GM12878 (cell line): ENCODE measurements at regions not wholly inside any gene's neighbourhood (a gene's known extent, or its start where the extent isn't known, plus 50 kb on each side); places are given as distances from the start of the nearest gene placed in this dataset.

ENCODE experiments used
- ATAC-seq: fragments of 200-7000 bp; cut with Tn5 transposase; 3 replicates; pipeline ENCODE4 v1.9.1; 2020; ENCODE audit warnings: mild to moderate bottlenecking, moderate library complexity
- BruUV-seq: library from RNA; stranded (reverse); fragments of 400-500 nt; replicated peaks from 2 replicates; lab custom pipeline; 2021; lab: Mats Ljungman, UMichigan
- CTCF ChIA-PET: fragments of 300-600 bp; sonication (Branson Sonifier 250); formaldehyde crosslinking; extraction: SDS; loops from one replicate; lab custom pipeline; 2021; ENCODE audit warnings: inconsistent platforms; lab: Yijun Ruan, JAX
- POLR2A ChIA-PET: fragments of 350-600 bp; formaldehyde crosslinking; extraction: SDS; loops from one replicate; lab custom pipeline; 2021; ENCODE audit warnings: inconsistent platforms; lab: Charles Lee
- RAD21 ChIA-PET: fragments of 300-600 bp; sonication (Branson Sonifier 250); formaldehyde crosslinking; loops from one replicate; lab custom pipeline; 2023; ENCODE audit warnings: antibody characterized with exemption; ENCODE audit not compliant: unreplicated experiment; lab: Charles Lee
- SMC1A ChIA-PET: fragments of 300-600 bp; sonication (Branson Sonifier 250); formaldehyde crosslinking; loops from one replicate; lab custom pipeline; 2023; ENCODE audit not compliant: unreplicated experiment, uncharacterized antibody; lab: Charles Lee
- DNase-seq: peaks from one replicate; pipeline ENCODE4 v3.0.0-alpha.2; 2011; ENCODE audit warnings: low read depth, low spot score
- FAIRE-seq: peaks from 3 replicates; lab custom pipeline; 2011; peaks lifted over from hg19 to GRCh38; lab: Jason Lieb, UNC
- H2AFZ ChIP-seq: 2 replicates; pipeline ENCODE4 v1.6.0; 2011; ENCODE audit warnings: low read depth, low read length, control low read depth; ENCODE audit not compliant: control insufficient read depth
- H3K27ac ChIP-seq: 2 replicates; pipeline ENCODE4 v1.5.1; 2011; ENCODE audit warnings: control low read depth; ENCODE audit not compliant: control insufficient read depth, insufficient read depth
- H3K27me3 ChIP-seq, 2 experiments: replicated peaks in 1 of 2; 2 replicates each; pipeline versions ENCODE4 v1.6.0 to v1.6.1; 2011; ENCODE audit warnings: low read length in 1 of 2; ENCODE audit not compliant: control insufficient read depth in 2 of 2, insufficient read depth in 2 of 2
- H3K36me3 ChIP-seq, 2 experiments: 2 replicates each; pipeline ENCODE4 v1.5.1; 2011; ENCODE audit warnings: low read length in 1 of 2; ENCODE audit not compliant: control insufficient read depth in 2 of 2, insufficient read depth in 2 of 2
- H3K4me1 ChIP-seq: 2 replicates; pipeline ENCODE4 v1.6.1; 2011; ENCODE audit warnings: mild to moderate bottlenecking, low read length, moderate library complexity, mixed read lengths; ENCODE audit not compliant: control insufficient read depth, insufficient read depth
- H3K4me2 ChIP-seq: 2 replicates; pipeline ENCODE4 v1.6.0; 2011; ENCODE audit warnings: control low read depth; ENCODE audit not compliant: control insufficient read depth, insufficient read depth
- H3K4me3 ChIP-seq: fragments of 200-600 bp; sonication (generic); 2 replicates; pipeline ENCODE4 v1.5.1; 2016
- H3K79me2 ChIP-seq: 2 replicates; pipeline ENCODE4 v1.6.0; 2011; ENCODE audit warnings: low read length; ENCODE audit not compliant: control insufficient read depth, insufficient read depth
- H3K9ac ChIP-seq: 2 replicates; pipeline ENCODE4 v1.8.0; 2011; ENCODE audit warnings: low read length, control low read depth, mixed read lengths; ENCODE audit not compliant: control insufficient read depth, insufficient read depth
- H3K9me3 ChIP-seq: replicated peaks from 3 replicates; pipeline ENCODE4 v1.5.1; 2011; ENCODE audit warnings: mild to moderate bottlenecking, low read length; ENCODE audit not compliant: control insufficient read depth, insufficient read depth
- H4K20me1 ChIP-seq: 2 replicates; pipeline ENCODE4 v1.6.0; 2011; ENCODE audit not compliant: control insufficient read depth, insufficient read depth
- CHD1 ChIP-seq: IDR thresholded peaks from 2 replicates; pipeline ENCODE4 v1.6.1; 2012; ENCODE audit warnings: low read depth, low read length, improper control_type of control experiment
- CREB1 ChIP-seq: IDR thresholded peaks from 2 replicates; pipeline ENCODE4 v1.6.1; 2012; ENCODE audit warnings: low read depth, mild to moderate bottlenecking, inconsistent platforms
- EGR1 ChIP-seq, 2 experiments: IDR thresholded peaks; 1 replicate in 1 of 2; 2 replicates in 1 of 2; pipeline ENCODE4 v1.6.1; 2011 to 2012; ENCODE audit warnings: low read depth in 2 of 2, low read length in 2 of 2, borderline replicate concordance in 1 of 2, mild to moderate bottlenecking in 1 of 2, moderate library complexity in 1 of 2
- MYB ChIP-seq: fragments of 150-350 bp; IDR thresholded peaks from 2 replicates; pipeline ENCODE4 v1.6.1; 2014; ENCODE audit warnings: mild to moderate bottlenecking, low read depth, low read length, borderline replicate concordance
- NBN ChIP-seq: fragments of 450-650 bp; IDR thresholded peaks from 2 replicates; pipeline ENCODE4 v1.6.1; 2016
- NRF1 ChIP-seq: conservative IDR thresholded peaks from 2 replicates; pipeline ENCODE4 v1.6.1; 2011; ENCODE audit warnings: mild to moderate bottlenecking, low read depth, low read length, improper control_type of control experiment
- POLR2AphosphoS5 ChIP-seq: IDR thresholded peaks from 2 replicates; pipeline ENCODE4 v1.6.1; 2011; ENCODE audit warnings: mild to moderate bottlenecking, low read length, inconsistent platforms
- RB1 ChIP-seq: fragments of 450-650 bp; formaldehyde crosslinking; IDR thresholded peaks from 2 replicates; pipeline ENCODE4 v1.6.1; 2017; ENCODE audit warnings: mild to moderate bottlenecking, borderline replicate concordance
- RFX5 ChIP-seq: IDR thresholded peaks from 2 replicates; pipeline ENCODE4 v1.6.1; 2011; ENCODE audit warnings: low read depth, low read length, improper control_type of control experiment
- TAF1 ChIP-seq: IDR thresholded peaks from 2 replicates; pipeline ENCODE4 v1.6.1; 2011; ENCODE audit warnings: mild to moderate bottlenecking, low read depth, low read length, borderline replicate concordance
- ZZZ3 ChIP-seq: IDR thresholded peaks from 2 replicates; pipeline ENCODE4 v1.6.1; 2011; ENCODE audit warnings: low read depth; ENCODE audit not compliant: control insufficient read depth, insufficient read length
- WGBS: methylation state at CpG from one replicate; pipeline ENCODE4 v1.1.6; 2016; ENCODE audit warnings: low lambda C conversion rate; ENCODE audit not compliant: insufficient replicate concordance, insufficient coverage; ENCODE audit errors: missing lambda C conversion rate; 5-methylcytosine and 5-hydroxymethylcytosine counted together
- in situ Hi-C: fragments of 300-500 bp; cut with MboI; formaldehyde crosslinking; loops from 9 replicates; pipeline ENCODE4 v1.14.3; 2018; ENCODE audit warnings: mixed read lengths
- intact Hi-C: fragments of 100-400 bp; cut with micrococcal nuclease; formaldehyde crosslinking; loops from one replicate; pipeline ENCODE4 v1.14.2; 2022; ENCODE audit not compliant: unreplicated experiment
- TF ChIP-seq, protein P1 (sequence below): fragments of 450-650 bp; IDR thresholded peaks from 2 replicates; pipeline ENCODE4 v1.6.1; 2017; ENCODE audit warnings: mild to moderate bottlenecking, low read depth, inconsistent platforms; ENCODE audit not compliant: poor library complexity, severe bottlenecking
- TF ChIP-seq, protein P2 (sequence below): fragments of 450-650 bp; IDR thresholded peaks from 2 replicates; pipeline ENCODE4 v1.6.1; 2017; ENCODE audit warnings: mild to moderate bottlenecking, moderate library complexity
- TF ChIP-seq, protein P3 (sequence below): fragments of 450-650 bp; IDR thresholded peaks from 2 replicates; pipeline ENCODE4 v1.6.1; 2018; ENCODE audit warnings: mild to moderate bottlenecking, low read depth, moderate library complexity; ENCODE audit not compliant: partially characterized antibody
- TF ChIP-seq, protein P4 (sequence below): IDR thresholded peaks from 2 replicates; pipeline ENCODE4 v1.6.1; 2012; ENCODE audit warnings: low read depth, low read length, improper control_type of control experiment

DNA sequence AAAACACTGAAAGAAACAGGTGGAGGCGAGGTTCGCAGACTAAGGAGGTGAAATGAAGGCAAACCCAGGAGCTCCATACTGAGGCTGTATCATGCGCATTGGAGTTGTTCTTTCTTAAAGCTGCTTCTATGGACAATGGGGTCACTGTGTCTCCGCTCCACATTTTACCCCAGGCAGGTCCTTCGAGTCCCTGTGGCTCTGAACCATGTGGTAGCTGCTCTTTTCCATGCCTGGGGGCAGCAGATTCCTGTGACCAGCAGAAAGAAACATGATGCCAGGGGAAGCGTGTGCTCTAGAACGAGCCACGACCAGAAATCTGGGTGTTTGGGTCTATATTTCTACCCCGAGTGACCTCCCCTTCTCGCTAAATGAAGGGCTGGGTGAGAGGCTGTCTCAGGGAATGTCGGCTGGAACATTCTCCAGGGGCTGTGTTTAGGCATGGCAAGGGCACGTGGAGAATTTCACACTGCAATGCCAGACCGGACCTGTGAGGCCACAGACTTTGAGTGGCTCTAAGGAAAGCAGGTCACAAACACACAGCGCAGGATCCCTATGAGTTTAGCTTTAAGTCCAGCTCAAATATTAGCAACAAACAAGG lies 95.7 kb upstream of the IRS2 start:
- Histone ChIP-seq H3K4me2 (no peak overlapping the region), H3K79me2 (no peaks in the 10 kb centered on the region), H3K9me3 (no peaks in the 10 kb centered on the region), H4K20me1 (no peaks in the 10 kb centered on the region), H2AFZ (no peak overlapping the region), H3K4me1 (no peaks in the 10 kb centered on the region), H3K27me3 (peaks cover 0 to 1% of the 10 kb centered on the region in 2 experiments; a peak in 1 of 4 replicates), H3K4me3 (no peak overlapping the region), H3K9ac (no peak overlapping the region), H3K27ac (no peak overlapping the region), H3K36me3 (no peaks in the 10 kb centered on the region)
- no peak for TF ChIP-seq RFX5
- TF ChIP-seq, protein P1, sequence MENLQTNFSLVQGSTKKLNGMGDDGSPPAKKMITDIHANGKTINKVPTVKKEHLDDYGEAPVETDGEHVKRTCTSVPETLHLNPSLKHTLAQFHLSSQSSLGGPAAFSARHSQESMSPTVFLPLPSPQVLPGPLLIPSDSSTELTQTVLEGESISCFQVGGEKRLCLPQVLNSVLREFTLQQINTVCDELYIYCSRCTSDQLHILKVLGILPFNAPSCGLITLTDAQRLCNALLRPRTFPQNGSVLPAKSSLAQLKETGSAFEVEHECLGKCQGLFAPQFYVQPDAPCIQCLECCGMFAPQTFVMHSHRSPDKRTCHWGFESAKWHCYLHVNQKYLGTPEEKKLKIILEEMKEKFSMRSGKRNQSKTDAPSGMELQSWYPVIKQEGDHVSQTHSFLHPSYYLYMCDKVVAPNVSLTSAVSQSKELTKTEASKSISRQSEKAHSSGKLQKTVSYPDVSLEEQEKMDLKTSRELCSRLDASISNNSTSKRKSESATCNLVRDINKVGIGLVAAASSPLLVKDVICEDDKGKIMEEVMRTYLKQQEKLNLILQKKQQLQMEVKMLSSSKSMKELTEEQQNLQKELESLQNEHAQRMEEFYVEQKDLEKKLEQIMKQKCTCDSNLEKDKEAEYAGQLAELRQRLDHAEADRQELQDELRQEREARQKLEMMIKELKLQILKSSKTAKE, result no peak
- TF ChIP-seq, protein P2, sequence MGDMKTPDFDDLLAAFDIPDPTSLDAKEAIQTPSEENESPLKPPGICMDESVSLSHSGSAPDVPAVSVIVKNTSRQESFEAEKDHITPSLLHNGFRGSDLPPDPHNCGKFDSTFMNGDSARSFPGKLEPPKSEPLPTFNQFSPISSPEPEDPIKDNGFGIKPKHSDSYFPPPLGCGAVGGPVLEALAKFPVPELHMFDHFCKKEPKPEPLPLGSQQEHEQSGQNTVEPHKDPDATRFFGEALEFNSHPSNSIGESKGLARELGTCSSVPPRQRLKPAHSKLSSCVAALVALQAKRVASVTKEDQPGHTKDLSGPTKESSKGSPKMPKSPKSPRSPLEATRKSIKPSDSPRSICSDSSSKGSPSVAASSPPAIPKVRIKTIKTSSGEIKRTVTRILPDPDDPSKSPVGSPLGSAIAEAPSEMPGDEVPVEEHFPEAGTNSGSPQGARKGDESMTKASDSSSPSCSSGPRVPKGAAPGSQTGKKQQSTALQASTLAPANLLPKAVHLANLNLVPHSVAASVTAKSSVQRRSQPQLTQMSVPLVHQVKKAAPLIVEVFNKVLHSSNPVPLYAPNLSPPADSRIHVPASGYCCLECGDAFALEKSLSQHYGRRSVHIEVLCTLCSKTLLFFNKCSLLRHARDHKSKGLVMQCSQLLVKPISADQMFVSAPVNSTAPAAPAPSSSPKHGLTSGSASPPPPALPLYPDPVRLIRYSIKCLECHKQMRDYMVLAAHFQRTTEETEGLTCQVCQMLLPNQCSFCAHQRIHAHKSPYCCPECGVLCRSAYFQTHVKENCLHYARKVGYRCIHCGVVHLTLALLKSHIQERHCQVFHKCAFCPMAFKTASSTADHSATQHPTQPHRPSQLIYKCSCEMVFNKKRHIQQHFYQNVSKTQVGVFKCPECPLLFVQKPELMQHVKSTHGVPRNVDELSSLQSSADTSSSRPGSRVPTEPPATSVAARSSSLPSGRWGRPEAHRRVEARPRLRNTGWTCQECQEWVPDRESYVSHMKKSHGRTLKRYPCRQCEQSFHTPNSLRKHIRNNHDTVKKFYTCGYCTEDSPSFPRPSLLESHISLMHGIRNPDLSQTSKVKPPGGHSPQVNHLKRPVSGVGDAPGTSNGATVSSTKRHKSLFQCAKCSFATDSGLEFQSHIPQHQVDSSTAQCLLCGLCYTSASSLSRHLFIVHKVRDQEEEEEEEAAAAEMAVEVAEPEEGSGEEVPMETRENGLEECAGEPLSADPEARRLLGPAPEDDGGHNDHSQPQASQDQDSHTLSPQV, result no peak
- TF ChIP-seq MYB, result no peak
- TF ChIP-seq POLR2AphosphoS5, result no peak
- TF ChIP-seq, protein P3, sequence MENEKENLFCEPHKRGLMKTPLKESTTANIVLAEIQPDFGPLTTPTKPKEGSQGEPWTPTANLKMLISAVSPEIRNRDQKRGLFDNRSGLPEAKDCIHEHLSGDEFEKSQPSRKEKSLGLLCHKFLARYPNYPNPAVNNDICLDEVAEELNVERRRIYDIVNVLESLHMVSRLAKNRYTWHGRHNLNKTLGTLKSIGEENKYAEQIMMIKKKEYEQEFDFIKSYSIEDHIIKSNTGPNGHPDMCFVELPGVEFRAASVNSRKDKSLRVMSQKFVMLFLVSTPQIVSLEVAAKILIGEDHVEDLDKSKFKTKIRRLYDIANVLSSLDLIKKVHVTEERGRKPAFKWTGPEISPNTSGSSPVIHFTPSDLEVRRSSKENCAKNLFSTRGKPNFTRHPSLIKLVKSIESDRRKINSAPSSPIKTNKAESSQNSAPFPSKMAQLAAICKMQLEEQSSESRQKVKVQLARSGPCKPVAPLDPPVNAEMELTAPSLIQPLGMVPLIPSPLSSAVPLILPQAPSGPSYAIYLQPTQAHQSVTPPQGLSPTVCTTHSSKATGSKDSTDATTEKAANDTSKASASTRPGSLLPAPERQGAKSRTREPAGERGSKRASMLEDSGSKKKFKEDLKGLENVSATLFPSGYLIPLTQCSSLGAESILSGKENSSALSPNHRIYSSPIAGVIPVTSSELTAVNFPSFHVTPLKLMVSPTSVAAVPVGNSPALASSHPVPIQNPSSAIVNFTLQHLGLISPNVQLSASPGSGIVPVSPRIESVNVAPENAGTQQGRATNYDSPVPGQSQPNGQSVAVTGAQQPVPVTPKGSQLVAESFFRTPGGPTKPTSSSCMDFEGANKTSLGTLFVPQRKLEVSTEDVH, result no peak
- TF ChIP-seq NRF1, result no peak
- no peak for TF ChIP-seq NBN
- no peak for TF ChIP-seq CHD1
- no peak for TF ChIP-seq EGR1 (IDR thresholded peaks at IDR 0.05; ENCODE audit: borderline replicate concordance in 1 of 2, low read depth in 2 of 2, low read length in 2 of 2)
- TF ChIP-seq RB1, result no peak
- TF ChIP-seq ZZZ3, result no peak
- no peak for TF ChIP-seq CREB1
- TF ChIP-seq, protein P4, sequence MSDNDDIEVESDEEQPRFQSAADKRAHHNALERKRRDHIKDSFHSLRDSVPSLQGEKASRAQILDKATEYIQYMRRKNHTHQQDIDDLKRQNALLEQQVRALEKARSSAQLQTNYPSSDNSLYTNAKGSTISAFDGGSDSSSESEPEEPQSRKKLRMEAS, result no peak
- no peak for TF ChIP-seq TAF1
- BruUV-seq, result no TSS peak
- DNase-seq, result no peak
- RAD21 ChIA-PET, result no interaction called here
- no peak for ATAC-seq
- WGBS, result 34% methylated on average over 14 of the region's 14 CpGs
- intact Hi-C loops (no loop called here), in situ Hi-C loops (no loop called here)
- CTCF ChIA-PET, result no interaction called here
- SMC1A ChIA-PET, result no interaction called here
- POLR2A ChIA-PET, result no interaction called here
- FAIRE-seq, result no peak
